GM23248 (cell line): ENCODE measurements at regions not wholly inside any gene's neighbourhood (a gene's known extent, or its start where the extent isn't known, plus 50 kb on each side); places are given as distances from the start of the nearest gene placed in this dataset.

Source experiments
- EZH2 ChIP-seq: fragments of 200-600 bp; sonication (generic); IDR thresholded peaks from 2 replicates; pipeline ENCODE4 v1.6.1; 2018; ENCODE audit warnings: antibody characterized with exemption, mild to moderate bottlenecking; ENCODE audit not compliant: insufficient read depth, poor library complexity, severe bottlenecking
- EZH2phosphoT487 ChIP-seq: fragments of 200-600 bp; sonication (generic); IDR thresholded peaks from 2 replicates; pipeline ENCODE4 v1.6.1; 2018; ENCODE audit warnings: antibody characterized with exemption, moderate library complexity, mild to moderate bottlenecking, low read depth; ENCODE audit not compliant: insufficient read depth

- TF ChIP-seq EZH2 = no peak
- TF ChIP-seq EZH2phosphoT487 = no peak
Observed at GRCh38 chr1:228930479-228930957, 195.2 kb downstream of the RHOU start.
